Left ventricle myocardium superior (tissue), 1 donor: ENCODE measurements at regions not wholly inside any gene's neighbourhood (a gene's known extent, or its start where the extent isn't known, plus 50 kb on each side); places are given as distances from the start of the nearest gene placed in this dataset.
A peak's percentile ranks its signal among the peaks of the same experiment; 100 is the strongest.
"Not testable (repeated sequence)": the region's sequence is repeated elsewhere in the genome, so short reads cannot be mapped to it uniquely, and the experiment has no call there.

Experiments
- ATAC-seq: fragments of 200-7000 bp; cut with Tn5 transposase; one replicate; pipeline ENCODE4 v1.9.1; 2020; ENCODE audit warnings: mild to moderate bottlenecking, moderate library complexity
- DNase-seq: peaks from one replicate; pipeline ENCODE4 v3.0.0-alpha.2; 2020
- intact Hi-C: fragments of 100-400 bp; cut with micrococcal nuclease; formaldehyde crosslinking; loops from one replicate; pipeline ENCODE4 v1.11.0; 2022
- donor health status: DM: no; HTN: yes; CAD: no; lungs with severe emphysema.

DNA sequence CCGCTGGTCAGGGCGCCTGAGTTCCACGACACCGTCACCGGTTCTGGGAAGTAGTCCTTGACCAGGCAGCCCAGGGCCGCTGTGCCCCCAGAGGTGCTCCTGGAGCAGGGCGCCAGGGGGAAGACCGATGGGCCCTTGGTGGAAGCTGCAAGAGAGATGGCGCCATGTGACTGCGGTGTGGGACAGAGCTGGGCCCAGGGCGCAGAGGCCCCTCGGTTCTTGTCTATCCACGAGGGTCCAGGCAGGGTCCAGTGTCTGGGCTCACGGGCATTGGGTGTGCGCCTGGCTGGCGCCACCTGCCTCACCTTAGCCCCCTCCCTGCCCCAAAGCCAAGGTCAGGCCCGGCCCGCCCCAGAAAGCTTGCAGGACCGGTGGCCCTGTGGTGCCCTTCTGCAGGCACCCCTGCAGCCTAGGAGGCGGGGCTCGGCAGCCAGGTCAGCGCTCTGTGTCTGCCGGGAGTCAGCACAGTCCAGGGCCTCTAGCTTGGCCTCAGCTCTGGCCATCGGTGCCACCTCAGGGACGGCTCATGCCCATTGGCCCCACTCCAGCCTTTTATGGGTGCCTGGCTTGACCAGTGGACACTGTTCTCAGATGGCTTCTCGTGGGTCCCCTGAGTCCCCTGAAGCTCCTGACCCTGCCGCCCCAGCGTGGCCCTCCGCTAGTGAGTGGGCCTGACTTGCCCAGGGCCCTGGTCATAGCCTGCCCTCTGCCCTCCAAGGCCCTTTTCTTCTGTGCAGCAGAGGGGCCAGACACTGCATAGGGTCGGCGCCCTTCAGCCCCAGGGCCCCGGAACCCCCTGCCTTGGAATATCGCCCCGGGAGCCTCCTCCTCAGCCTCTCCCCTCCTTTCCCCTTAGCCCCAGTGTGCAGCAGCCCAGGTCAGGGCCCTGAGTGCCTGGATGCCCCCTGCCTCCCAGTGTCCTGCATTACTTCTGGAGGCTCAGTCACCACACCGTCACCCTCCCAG is 245.2 kb downstream of the TMEM121 start:
- DNase-seq, result not testable (repeated sequence)

DNA sequence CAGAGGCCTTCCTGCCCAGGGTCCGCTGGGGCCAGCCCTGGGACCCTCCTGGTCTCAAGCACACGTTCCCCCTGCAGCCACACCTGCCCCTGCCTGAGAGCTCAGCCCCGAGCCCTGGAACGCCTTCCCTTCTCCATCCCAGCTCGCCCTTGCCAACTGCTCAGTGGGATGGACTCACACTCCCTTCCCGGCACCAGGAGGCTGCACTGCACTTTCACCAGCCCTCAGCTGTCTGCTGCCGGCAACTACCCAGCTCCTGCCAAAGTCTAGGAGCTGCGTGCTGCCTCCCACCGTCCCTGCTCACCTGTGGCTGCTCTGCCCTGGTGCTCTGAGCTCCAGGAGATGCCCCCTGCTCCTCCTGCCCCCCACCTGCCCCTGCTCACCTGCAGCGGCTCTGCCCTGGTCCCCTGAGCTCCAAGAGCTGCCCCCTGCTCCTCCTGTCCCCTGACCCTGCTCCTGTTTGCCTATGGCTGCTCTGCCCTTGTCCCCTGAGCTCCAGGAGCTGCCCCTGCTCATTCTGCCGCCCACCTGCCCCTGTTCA is 246.4 kb downstream of the TMEM121 start:
- ATAC-seq, intact Hi-C loops, DNase-seq: not testable (repeated sequence)

More for the DNA sequence above, 245.2 kb downstream of the TMEM121 start:
- peak; percentile 15 for ATAC-seq
- intact Hi-C loops, result not testable (repeated sequence)

DNA sequence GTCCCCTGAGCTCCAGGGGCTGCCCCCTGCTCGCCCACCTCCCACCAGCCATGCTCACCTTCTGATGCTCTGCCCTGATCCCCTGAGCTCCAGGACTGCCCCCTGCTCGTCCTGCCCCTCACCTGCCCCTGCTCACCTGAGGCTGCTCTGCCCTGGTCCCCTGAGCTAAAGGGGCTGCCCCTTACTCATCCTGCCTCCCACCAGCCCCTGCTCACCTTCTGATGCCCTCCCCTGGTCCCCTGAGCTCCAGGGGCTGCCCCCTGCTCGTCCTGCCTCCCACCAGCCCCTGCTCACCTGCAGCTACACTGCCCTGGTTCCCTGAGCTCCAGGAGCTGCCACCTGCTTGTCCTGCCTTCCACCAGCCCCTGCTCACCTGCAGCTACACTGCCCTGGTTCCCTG is 247.2 kb downstream of the TMEM121 start:
- ATAC-seq (no peak), DNase-seq (no peak)
- intact Hi-C loops, result no loop called here

DNA sequence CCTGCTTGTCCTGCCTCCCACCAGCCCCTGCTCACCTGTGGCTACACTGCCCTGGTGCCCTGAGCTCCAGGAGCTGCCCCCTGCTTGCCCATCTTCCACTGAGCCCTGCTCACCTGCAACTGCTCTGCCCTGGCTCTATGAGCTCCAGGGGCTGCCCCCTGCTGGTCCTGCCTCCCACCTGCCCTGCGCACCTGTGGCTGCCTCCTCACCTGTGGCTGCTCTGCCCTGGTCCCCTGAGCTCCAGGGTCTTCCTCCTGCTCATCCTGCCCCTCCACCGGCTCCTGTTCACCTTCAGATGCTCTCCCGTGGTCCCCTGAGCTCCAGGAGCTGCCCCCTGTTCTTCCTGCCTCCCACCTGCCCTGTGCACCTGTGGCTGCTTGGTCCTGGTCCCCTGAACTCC is 247.6 kb downstream of the TMEM121 start:
- DNase-seq, result no peak
- ATAC-seq, result no peak
- intact Hi-C loops, result no loop called here

DNA sequence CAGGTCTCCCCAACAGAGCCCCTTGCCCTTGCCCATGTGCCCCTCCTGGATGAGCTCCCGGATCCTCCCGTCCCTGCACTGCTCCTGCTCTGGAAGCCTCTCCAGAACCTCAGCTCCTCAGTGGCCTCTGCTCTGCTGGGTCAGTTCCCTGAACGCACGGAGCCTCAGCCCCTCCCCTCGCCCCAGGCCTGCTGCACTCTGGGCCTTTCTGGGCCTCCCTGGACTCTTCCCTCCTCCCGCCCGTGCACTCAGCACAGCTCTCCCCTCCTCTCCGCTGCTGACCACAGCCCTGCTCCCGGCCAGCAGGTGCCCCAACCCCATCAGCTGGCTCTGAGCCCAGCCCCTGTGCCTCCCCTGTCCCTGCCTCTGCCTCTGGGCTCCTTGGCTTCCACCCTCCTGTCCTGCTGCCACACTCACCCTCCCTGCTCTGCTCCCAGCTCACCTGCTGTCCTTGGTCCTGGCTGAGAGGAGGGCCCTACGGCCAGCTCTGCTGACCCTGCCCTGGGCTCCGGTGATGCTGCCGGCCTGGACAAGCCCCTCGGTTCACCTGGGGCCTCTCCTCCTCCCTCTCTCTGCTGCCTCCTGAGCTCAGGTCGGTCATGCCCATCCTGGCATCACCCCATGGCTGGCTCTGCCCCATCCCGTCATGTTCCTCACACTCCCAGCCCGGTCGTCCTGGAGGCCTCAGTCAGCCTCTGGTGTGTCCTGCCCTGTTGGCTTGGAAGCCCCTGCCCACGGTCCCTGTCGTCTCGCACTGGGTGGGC is 248.4 kb downstream of the TMEM121 start:
- ATAC-seq, intact Hi-C loops, DNase-seq: not testable (repeated sequence)

DNA sequence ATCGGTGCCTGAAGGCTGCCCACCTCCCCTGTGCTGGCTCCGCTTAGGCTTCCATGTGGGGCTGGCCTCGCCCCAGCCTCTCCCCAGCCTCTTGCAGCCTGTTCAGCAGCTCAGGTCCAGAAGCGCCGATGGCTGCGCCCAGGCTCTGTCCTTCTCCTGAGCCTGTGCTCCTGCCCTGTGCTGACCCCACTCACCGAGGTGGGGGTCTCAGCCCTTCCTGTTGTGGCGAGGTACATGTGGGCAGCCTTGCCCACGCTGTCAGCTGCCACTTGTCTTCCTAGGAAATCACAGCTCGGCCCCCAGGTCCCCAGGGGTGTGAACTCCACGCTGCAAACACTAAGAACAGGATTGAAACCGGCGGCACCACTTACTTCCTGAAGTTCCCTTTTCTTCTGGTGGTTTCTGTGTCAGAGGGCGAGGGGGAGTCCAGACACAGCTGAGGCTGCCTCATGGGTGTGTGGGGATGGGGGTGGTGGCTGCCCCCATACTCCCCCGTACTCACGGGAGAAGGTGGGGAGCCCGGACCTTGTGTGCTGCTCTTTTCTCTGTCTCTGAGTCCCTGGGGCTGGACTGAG is 249.1 kb downstream of the TMEM121 start:
- intact Hi-C loops, ATAC-seq, DNase-seq: not testable (repeated sequence)

DNA sequence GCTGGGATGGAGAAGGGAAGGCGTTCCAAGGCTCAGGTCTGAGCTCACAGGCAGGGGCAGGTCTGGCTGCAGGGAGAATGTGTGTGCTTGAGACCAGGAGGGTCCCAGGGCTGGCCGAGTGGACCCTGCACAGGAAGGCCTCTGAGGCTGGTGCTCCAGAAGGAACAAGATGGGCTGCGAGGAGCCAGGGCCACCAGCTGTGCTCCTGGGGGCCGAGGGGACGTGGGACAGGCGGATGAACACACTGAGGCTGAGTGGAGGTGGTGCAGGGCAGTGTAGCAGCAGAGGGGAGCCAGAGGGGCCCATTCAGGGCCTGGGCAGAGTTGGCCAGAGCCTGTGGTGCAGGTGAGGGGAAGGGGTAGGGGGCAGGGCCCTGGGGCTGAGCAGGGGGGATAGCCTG is 249.7 kb downstream of the TMEM121 start:
- intact Hi-C loops, ATAC-seq, DNase-seq: not testable (repeated sequence)

DNA sequence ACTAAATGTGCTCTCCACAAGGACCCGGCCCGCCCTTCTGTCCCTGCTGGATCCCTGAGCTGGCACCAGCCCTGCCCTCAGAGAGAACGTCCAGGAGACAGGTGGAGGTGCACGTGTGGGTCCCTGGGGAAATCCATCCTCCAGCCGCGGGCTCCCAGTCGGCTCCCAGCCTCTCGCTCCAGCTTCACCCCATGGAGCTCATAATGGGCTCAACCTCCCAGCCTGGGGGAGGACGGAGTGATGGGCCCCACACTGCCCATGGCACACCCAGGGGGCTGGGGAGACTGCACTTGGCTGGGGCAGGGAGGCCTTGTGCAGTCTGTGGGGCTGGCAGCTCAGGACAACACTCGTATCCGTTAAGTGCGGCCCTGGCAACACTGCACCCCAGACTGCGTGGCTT is 250.5 kb downstream of the TMEM121 start:
- ATAC-seq, result no peak
- DNase-seq, result no peak
- intact Hi-C loops, result no loop called here

DNA sequence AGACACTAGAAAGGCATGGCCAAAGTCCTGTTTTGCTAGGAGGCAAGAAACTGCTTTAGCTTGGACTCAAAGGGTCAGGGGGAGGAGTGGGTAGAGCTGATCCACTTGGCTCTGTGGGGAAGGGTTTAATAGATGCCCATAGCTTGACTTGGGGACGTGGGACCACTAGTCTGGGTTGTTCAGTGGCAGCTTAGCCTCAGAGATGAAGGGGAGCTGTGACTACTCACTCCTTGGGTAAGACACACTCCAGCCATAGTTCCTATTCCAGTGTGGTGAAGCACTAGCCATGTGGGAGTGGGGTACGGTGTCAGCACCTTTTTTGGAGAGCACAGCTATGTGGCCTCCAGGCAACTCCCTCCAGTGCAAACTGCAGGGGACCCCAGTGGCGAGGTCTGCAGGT is 257.3 kb downstream of the TMEM121 start:
- no peak for DNase-seq
- intact Hi-C loops, result no loop called here
- ATAC-seq, result no peak

DNA sequence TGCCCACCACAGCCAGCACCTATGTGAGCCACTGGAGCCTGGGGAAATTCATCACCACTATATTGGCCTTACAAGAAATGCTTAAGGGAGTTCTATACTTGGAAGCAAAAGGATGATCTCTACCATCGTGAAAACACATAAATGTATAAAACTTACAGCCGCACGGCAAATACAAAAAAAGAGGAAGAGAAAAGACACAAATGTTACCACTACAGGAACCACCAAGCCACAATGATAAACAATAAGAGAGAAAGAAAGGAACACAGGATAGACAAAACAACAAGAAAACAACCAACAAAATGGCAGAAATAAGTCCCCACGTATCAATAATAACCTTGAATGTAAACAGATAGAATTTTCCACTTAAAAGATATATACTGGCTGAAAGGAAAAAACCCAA is 267.5 kb downstream of the TMEM121 start:
- ATAC-seq (no peak), DNase-seq (no peak)
- intact Hi-C loops, result no loop called here

DNA sequence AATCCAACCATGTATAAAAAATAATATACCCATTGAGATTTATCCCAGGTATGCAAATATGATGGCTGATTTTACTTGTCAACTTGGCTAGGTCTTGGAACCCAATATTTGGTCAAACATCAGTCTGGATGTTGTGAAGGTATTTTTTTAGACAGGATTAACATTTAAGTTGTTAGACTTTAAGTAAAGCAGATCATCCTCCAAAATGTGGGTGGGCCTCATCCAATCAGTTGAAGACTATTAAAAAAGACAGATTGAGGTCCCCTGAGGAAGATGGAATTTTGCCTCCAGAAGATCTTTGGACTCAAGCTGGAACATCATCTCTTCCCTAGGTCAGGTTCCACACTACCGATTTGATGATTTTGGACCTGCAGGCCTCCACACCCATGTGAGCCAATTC is 271.2 kb downstream of the TMEM121 start:
- no peak for ATAC-seq
- intact Hi-C loops, result no loop called here
- DNase-seq, result no peak

DNA sequence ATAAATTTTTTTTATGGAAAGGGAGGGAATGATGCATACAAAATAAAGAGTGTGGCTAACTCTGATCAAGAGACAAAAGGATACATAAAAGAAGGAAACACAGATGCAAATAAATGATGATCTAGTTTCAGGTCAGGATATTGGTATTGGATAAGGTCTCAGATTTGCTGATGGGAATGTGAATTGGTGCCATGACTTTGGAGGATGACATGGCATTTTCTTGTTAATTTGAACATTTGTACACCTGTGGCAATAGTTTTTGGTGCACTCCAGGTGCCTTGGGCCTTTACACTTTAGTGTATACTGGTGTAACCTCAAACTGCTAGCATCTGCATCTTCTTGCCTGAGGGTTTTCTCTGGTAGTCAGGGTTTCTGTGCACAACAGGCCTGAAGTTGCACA is 279.3 kb downstream of the TMEM121 start:
- no peak for DNase-seq
- intact Hi-C loops, result no loop called here
- no peak for ATAC-seq

DNA sequence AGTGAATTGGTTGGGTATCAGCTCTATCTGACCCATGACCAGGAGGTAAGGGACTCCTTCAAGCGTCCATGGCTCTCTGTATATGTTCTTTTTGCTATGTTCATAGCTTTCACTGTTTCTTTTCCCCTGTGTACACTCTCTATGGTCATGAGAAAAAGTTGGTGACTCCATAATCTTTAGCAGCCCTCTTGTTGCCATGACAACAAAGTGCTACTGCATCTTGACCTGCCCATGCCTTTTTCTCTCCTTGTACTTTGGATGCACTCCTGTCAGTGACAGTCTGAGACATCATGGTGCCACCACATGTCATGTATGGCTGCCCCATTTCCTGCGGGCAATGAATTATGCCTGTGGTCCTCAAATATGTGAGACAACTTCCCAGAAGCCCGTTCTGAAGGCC is 280.2 kb downstream of the TMEM121 start:
- ATAC-seq (no peak), DNase-seq (no peak)
- intact Hi-C loops, result no loop called here

DNA sequence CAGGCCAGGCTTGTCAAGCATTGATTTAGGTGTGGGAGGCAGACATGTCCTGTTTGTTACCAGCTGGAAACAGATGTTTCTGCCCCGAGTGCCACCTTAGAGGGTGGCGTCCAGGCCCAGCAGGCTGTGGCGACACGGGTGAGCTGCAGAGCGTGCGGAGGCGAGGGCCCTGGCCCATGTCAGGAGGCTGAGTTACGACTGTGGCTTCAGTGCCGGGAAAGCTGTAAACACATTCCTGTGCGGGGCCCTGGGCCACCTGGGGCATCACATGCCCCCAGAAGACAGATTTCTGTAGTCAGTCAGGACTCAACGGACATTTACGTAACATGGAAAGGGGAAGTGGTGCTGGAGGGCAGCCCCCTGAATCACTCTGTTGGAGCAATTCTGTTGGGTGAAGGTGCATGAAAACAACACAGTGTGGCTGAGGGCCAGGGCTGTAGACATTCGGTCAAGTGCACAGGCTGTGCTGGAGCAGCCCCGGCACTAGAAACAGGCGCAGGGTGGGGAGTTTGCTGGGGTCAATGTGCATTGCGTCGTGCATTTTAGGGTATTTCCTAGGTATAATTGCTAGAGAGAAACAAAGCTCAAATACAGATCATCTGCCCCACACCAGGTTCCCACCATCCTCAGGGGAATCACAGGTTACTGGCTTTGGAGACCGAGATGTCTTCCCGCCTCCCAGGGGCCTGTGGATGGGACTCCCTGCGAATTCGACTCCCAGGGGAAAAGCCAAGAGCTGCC is 291.8 kb downstream of the TMEM121 start:
- intact Hi-C loops, result no loop called here
- DNase-seq, result no peak

DNA sequence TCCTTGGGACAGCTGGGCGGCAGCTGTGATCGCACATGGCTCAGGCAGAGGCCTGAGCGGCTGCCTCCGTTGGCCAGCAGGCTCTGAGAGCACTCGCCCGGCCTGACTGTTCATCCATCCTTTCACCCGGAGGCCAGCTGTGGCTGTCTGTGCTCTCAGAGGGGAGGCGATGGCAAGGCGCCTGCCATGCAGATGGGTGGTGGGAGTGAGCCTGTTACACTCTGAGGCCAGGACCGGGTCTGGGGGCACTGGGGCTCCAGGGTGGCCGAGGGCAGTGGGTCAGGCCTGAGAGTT is 292.3 kb downstream of the TMEM121 start:
- no peak for ATAC-seq
- DNase-seq, result no peak
- intact Hi-C loops, result no loop called here

More for the DNA sequence above, 291.8 kb downstream of the TMEM121 start:
- ATAC-seq, result no peak

DNA sequence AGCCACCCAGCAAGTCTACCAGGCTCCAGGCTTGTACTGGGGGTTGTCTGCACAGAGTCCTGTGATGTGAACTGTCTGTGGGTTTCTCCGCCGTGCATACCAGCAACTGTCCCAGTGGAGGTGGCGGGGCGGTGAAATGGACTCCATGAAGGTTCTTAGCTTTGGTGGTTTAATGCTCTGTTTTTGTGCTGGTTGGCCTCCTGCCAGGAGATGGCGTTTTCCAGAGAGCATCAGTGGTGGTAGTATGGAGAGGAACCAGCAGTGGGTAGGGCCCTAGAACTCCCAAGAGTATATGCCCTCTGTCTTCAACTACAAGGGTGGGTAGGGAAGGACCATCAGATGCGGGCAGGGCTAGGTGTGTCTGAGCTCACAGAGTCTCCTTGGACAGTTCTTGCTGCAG is 303.8 kb downstream of the TMEM121 start:
- intact Hi-C loops, result no loop called here
- no peak for ATAC-seq
- DNase-seq, result no peak

DNA sequence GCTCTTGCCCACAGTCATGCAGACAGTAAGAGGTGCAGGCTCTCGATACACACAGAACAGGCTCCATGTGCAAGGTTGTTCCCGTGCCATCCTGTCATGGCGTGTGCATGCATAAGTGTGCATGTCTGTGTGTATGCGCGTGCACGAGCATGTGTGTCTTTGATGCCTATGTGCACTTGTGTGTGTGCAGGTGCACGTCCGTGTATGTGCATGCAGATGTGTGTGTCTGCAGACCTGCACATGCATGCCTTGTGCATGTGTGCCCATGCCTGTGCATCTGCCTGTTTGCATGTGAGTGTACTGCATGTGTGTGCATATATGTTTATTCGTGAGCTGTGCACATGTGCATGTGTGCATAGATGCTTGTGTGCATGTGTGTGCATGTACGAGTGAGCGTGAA is 309.8 kb downstream of the TMEM121 start:
- intact Hi-C loops, result no loop called here
- DNase-seq (no peak), ATAC-seq (no peak)

DNA sequence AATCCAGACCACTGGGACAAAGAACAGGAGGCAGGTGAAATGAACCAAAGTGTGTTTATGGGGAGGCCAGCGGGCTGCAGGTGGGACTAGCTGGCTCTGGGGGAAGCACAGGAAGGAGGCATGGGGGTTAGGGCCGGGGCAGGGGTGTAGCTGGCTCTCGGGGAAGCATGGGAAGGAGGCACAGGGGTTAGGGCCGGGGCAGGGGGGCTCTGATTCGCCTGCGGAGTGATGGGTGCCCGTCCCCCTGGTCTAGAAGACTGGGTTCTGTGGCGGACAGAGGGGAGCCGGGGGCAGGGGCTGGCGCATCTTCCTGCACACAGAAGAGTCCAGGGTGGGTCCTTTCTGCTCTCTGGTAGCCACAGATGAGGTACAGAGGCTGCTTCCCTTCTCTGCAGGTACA is 310.3 kb downstream of the TMEM121 start:
- DNase-seq, result no peak
- intact Hi-C loops, result no loop called here
- ATAC-seq, result no peak

DNA sequence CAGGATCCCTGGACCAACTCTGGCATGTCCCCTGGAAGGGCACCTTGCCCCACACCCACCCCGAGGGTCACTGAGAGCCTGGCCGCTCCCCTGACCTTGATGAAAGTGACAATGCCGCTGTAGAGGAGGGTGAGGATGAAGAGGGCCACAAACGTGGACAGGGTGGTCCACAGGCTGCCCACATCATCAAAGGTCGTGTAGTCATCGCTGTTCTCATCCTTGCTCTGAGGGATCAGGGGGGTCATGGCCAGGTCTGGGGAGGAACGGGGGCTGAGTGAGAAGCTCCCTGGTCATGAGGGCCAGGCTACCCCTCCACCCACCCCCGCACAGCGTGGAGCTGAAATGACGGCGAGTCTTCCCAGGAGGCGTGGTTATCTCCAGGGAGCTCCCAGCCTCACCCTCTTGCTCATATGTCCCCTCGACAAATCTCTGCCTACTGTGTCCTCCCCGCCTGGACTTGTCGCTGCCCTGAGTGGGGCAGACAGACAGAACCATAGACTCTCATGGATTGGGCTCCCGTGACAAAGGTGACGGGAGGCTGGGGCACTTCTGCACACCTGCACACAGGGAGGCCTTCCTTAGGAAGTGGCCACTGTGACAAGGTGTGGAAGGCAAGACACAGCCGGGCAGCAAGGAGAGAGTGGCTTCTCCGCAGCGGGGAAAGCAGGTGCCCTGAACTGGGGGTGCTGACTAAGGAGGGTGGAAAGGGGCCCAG is 311.1 kb downstream of the TMEM121 start:
- intact Hi-C loops, result no loop called here
- no peak for DNase-seq
- ATAC-seq, result no peak
